Endothelial cell (in vitro differentiated cells): ENCODE measurements at regions not wholly inside any gene's neighbourhood (a gene's known extent, or its start where the extent isn't known, plus 50 kb on each side); places are given as distances from the start of the nearest gene placed in this dataset.

Experiments used
- DNase-seq: peaks from one replicate; pipeline ENCODE4 v3.0.0; 2021; ENCODE audit warnings: low spot score
- H3K27ac Mint-ChIP-seq: one replicate; pipeline ENCODE4 v1.8.0; 2021; ENCODE audit warnings: mixed read lengths, inconsistent platforms; ENCODE audit not compliant: unreplicated experiment
- H3K27me3 Mint-ChIP-seq: one replicate; pipeline ENCODE4 v1.8.0; 2021; ENCODE audit warnings: mild to moderate bottlenecking, moderate library complexity, mixed read lengths, inconsistent platforms; ENCODE audit not compliant: unreplicated experiment
- H3K36me3 Mint-ChIP-seq: one replicate; pipeline ENCODE4 v1.8.0; 2021; ENCODE audit warnings: mild to moderate bottlenecking, low read depth, mixed read lengths, inconsistent platforms; ENCODE audit not compliant: unreplicated experiment
- H3K4me1 Mint-ChIP-seq: one replicate; pipeline ENCODE4 v1.8.0; 2021; ENCODE audit warnings: mild to moderate bottlenecking, mixed read lengths, inconsistent platforms; ENCODE audit not compliant: unreplicated experiment
- H3K4me3 Mint-ChIP-seq: one replicate; pipeline ENCODE4 v1.8.0; 2021; ENCODE audit warnings: mild to moderate bottlenecking, mixed read lengths, inconsistent platforms; ENCODE audit not compliant: unreplicated experiment
- H3K9me3 Mint-ChIP-seq: one replicate; pipeline ENCODE4 v1.8.0; 2021; ENCODE audit warnings: mixed read lengths, inconsistent platforms; ENCODE audit not compliant: unreplicated experiment
- TF ChIP-seq, protein P1 (sequence below): fragments of 200-600 bp; sonication (generic); IDR thresholded peaks from one replicate; pipeline ENCODE4 v1.5.0; 2021; ENCODE audit warnings: antibody characterized with exemption; ENCODE audit not compliant: unreplicated experiment

DNA sequence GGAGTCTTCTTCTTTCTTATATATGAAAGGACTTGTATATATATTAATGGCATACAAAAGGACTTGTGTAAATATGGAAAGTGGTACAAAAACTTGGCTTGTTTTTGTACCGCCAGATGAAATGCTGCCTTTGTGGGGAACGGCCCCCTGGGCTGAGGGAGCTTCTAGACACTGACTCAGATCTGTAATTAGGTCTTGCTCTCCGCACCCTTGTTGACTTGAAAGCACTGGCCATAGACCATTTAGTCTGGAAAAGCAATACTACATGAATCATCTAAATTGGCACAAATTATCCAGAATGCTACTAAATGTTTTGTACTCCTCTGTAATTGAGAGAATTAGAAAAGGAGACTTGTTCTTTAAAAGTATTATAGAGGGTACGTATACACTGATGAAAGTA, 399.9 kb upstream of the RGS6 start:
- no peaks in the 10 kb centered on the region for H3K27me3 Mint-ChIP-seq
- no peak overlapping the region for H3K27ac Mint-ChIP-seq
- no peak for DNase-seq
- H3K9me3 Mint-ChIP-seq, result no peaks in the 10 kb centered on the region
- TF ChIP-seq, protein P1, sequence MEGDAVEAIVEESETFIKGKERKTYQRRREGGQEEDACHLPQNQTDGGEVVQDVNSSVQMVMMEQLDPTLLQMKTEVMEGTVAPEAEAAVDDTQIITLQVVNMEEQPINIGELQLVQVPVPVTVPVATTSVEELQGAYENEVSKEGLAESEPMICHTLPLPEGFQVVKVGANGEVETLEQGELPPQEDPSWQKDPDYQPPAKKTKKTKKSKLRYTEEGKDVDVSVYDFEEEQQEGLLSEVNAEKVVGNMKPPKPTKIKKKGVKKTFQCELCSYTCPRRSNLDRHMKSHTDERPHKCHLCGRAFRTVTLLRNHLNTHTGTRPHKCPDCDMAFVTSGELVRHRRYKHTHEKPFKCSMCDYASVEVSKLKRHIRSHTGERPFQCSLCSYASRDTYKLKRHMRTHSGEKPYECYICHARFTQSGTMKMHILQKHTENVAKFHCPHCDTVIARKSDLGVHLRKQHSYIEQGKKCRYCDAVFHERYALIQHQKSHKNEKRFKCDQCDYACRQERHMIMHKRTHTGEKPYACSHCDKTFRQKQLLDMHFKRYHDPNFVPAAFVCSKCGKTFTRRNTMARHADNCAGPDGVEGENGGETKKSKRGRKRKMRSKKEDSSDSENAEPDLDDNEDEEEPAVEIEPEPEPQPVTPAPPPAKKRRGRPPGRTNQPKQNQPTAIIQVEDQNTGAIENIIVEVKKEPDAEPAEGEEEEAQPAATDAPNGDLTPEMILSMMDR, result no peak
- no peak overlapping the region for H3K4me3 Mint-ChIP-seq
- peaks cover 11% of the 10 kb centered on the region for H3K4me1 Mint-ChIP-seq
- H3K36me3 Mint-ChIP-seq, result no peaks in the 10 kb centered on the region

DNA sequence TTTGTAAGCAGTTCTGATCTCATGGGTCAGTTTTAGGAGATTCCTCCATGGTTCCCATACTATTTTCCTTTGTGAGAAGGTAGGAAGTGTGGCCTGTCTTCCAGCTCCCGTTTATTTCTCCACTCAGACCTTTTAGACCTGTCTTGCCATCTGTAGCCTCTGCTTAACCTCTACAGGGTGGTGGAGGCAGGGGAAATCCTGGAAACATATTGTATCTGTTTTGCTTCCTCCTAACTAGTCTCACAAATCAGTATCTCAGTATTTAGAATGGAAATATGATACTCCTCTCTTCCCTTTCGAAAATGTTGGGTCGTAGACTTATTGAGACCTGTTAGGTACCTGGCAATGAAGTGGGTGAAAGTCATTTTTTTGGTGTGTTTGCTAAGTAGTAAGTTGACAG, 399.4 kb upstream of the RGS6 start:
- Mint-ChIP-seq H3K36me3 (no peaks in the 10 kb centered on the region), H3K4me1 (peaks cover 15% of the 10 kb centered on the region), H3K27ac (peak overlapping the region; percentile 34), H3K9me3 (no peaks in the 10 kb centered on the region), H3K4me3 (no peak overlapping the region), H3K27me3 (no peaks in the 10 kb centered on the region)
- TF ChIP-seq, protein P1, result no peak
- DNase-seq, result no peak

DNA sequence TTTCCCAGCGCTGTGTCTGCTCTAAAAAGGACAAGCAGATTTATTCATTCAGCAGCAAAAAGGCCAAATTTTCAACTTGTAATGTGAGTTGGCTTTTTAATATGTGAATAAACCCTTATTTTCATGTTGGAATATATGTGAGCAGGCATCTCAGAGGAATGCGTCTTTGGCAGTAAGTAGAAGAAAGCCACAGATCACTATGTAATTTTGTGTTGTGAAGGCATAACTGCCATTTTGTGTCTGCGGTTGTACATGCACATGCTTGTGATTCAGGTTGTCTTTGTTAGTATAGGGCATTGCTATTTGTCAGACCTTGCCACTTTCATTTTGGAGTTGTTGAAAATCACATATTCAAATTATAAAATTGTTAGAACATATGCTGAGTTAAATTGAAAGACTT, 398.8 kb upstream of the RGS6 start:
- no peak for DNase-seq
- Mint-ChIP-seq H3K36me3 (no peaks in the 10 kb centered on the region), H3K4me3 (no peak overlapping the region), H3K9me3 (no peaks in the 10 kb centered on the region), H3K4me1 (peaks cover 21% of the 10 kb centered on the region), H3K27ac (no peak overlapping the region), H3K27me3 (peaks cover 2% of the 10 kb centered on the region)
- TF ChIP-seq, protein P1, result no peak

DNA sequence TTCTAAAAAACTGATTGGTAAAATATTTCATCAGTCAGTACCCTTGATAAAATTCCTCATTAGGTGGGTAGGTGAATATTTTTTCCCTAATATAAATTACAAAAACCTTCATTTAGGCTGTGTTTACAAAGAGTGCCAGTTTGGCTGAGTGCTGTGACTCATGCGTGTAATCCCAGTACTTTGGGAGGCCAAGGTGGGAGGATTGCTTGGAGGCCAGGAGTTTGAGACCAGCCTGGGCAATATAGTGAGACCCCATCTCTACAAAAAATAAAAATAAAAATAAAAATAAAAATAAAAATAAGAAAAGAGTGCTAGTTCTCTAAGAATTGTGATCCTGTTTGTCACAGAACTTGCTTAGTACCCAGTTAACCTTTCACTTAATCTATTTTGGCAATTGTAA, 398.4 kb upstream of the RGS6 start:
- Mint-ChIP-seq H3K4me3 (no peak overlapping the region), H3K27me3 (peaks cover 2% of the 10 kb centered on the region), H3K9me3 (no peaks in the 10 kb centered on the region), H3K27ac (no peak overlapping the region), H3K36me3 (no peaks in the 10 kb centered on the region), H3K4me1 (peaks cover 25% of the 10 kb centered on the region)
- DNase-seq, result no peak
- TF ChIP-seq, protein P1, result no peak

DNA sequence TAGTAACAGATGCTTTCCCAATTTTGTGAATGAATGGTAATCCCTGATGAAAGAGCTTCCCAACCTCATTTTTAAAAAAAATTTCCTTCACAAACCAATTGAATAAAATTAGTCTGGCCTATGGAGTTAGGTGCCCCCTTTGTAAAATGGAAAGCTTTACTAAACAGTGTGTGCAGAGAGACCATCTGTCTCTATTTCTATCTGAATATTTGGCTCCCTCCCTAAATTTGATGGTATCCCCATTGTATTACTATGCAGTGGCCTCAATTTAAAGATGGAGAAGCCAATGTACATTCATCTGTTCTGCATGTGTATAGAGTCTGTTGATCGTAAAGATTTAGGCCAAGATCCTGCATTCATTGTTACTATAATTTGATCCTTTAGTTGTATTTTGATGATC, 397.7 kb upstream of the RGS6 start:
- H3K4me3 Mint-ChIP-seq, result no peak overlapping the region
- no peaks in the 10 kb centered on the region for H3K36me3 Mint-ChIP-seq
- TF ChIP-seq, protein P1, result no peak
- H3K4me1 Mint-ChIP-seq, result peaks cover 32% of the 10 kb centered on the region
- H3K9me3 Mint-ChIP-seq, result no peaks in the 10 kb centered on the region
- no peak overlapping the region for H3K27ac Mint-ChIP-seq
- peaks cover 2% of the 10 kb centered on the region for H3K27me3 Mint-ChIP-seq
- no peak for DNase-seq
